Loucy (cell line): ENCODE measurements at regions not wholly inside any gene's neighbourhood (a gene's known extent, or its start where the extent isn't known, plus 50 kb on each side); places are given as distances from the start of the nearest gene placed in this dataset.

ENCODE experiments used
- H2AFZ ChIP-seq: fragments of 200-600 bp; sonication (generic); 2 replicates; pipeline ENCODE4 v1.6.0; 2016; ENCODE audit warnings: antibody characterized with exemption, mild to moderate bottlenecking, low read length, moderate library complexity
- H3F3A ChIP-seq: fragments of 200-600 bp; 2 replicates; pipeline ENCODE4 v1.6.0; 2016; ENCODE audit warnings: antibody characterized with exemption, low read depth, mild to moderate bottlenecking
- H3K27me3 ChIP-seq: fragments of 200-600 bp; sonication (generic); 2 replicates; pipeline ENCODE4 v1.6.1; 2014; ENCODE audit warnings: low read length, mild to moderate bottlenecking; ENCODE audit not compliant: insufficient read depth, poor library complexity, severe bottlenecking
- H3K36me3 ChIP-seq: fragments of 200-600 bp; sonication (generic); 2 replicates; pipeline ENCODE4 v1.6.1; 2016; ENCODE audit warnings: low read length; ENCODE audit not compliant: insufficient read depth
- H3K4me1 ChIP-seq: fragments of 200-600 bp; sonication (generic); 2 replicates; pipeline ENCODE4 v1.5.1; 2014; ENCODE audit warnings: low read length, mild to moderate bottlenecking; ENCODE audit not compliant: insufficient read depth, poor library complexity, severe bottlenecking
- H3K4me2 ChIP-seq: fragments of 200-600 bp; sonication (generic); 2 replicates; pipeline ENCODE4 v1.6.0; 2014; ENCODE audit warnings: antibody characterized with exemption, low read length, low read depth, mild to moderate bottlenecking; ENCODE audit not compliant: poor library complexity, severe bottlenecking
- H3K4me3 ChIP-seq: fragments of 200-600 bp; sonication (generic); 2 replicates; pipeline ENCODE4 v1.5.1; 2014; ENCODE audit warnings: low read length, mild to moderate bottlenecking, mixed read lengths; ENCODE audit not compliant: poor library complexity, severe bottlenecking
- H3K79me2 ChIP-seq: fragments of 200-600 bp; sonication (generic); 2 replicates; pipeline ENCODE4 v1.6.1; 2014; ENCODE audit warnings: low read length; ENCODE audit not compliant: insufficient read depth
- H3K9ac ChIP-seq: fragments of 200-600 bp; sonication (generic); 2 replicates; pipeline ENCODE4 v1.6.0; 2014; ENCODE audit warnings: mild to moderate bottlenecking, low read depth, low read length, moderate library complexity; ENCODE audit not compliant: poor library complexity, severe bottlenecking
- H3K9me2 ChIP-seq: fragments of 200-600 bp; sonication (generic); replicated peaks from 2 replicates; pipeline ENCODE4 v1.6.1; 2016; ENCODE audit warnings: low read depth, low read length, mixed read lengths
- H3K9me3 ChIP-seq: fragments of 200-600 bp; sonication (generic); 2 replicates; pipeline ENCODE4 v1.6.1; 2014; ENCODE audit warnings: mild to moderate bottlenecking, antibody characterized with exemption, low read length, low read depth; ENCODE audit not compliant: insufficient read depth
- H4K20me1 ChIP-seq: fragments of 200-600 bp; sonication (generic); 2 replicates; pipeline ENCODE4 v1.6.0; 2014; ENCODE audit warnings: antibody characterized with exemption, low read length, mild to moderate bottlenecking; ENCODE audit not compliant: insufficient read depth, poor library complexity, severe bottlenecking
- EZH2phosphoT487 ChIP-seq: fragments of 200-600 bp; IDR thresholded peaks from 2 replicates; pipeline ENCODE4 v1.6.1; 2018; ENCODE audit warnings: antibody characterized with exemption, mild to moderate bottlenecking, moderate library complexity, borderline replicate concordance
- TF ChIP-seq, protein P1 (sequence below): fragments of 200-600 bp; sonication (generic); conservative IDR thresholded peaks from 2 replicates; pipeline ENCODE4 v1.5.1; 2014; ENCODE audit warnings: mild to moderate bottlenecking, antibody characterized with exemption, low read length

DNA sequence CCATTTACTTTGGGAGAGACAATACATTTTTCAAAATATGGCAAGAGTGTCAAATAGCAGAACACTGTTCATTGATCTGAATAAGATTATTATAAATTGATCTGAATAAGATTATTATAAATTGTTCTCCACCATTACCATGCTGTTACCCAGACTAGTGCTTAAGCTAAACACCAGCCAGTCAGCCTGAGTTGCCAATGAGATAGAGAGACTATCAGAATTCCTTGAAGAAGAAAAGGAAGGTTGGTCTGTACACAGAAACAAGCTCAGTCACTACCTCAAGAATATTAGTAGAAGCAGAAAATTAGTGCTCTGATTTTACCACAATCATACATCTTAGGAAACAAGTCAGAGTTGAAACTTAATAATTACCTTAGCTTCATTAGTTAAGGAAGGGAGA lies 469.8 kb downstream of the FOXG1 start:
- Histone ChIP-seq H3K9me2 (no peaks in the 10 kb centered on the region), H3K9me3 (no peaks in the 10 kb centered on the region), H2AFZ (no peak overlapping the region), H3K79me2 (no peaks in the 10 kb centered on the region), H4K20me1 (no peaks in the 10 kb centered on the region), H3K9ac (no peak overlapping the region), H3K4me1 (no peaks in the 10 kb centered on the region), H3K4me3 (no peak overlapping the region), H3K36me3 (no peaks in the 10 kb centered on the region), H3K4me2 (no peak overlapping the region), H3K27me3 (no peaks in the 10 kb centered on the region), H3F3A (no peaks in the 10 kb centered on the region)
- TF ChIP-seq EZH2phosphoT487: no peak
- TF ChIP-seq, protein P1, sequence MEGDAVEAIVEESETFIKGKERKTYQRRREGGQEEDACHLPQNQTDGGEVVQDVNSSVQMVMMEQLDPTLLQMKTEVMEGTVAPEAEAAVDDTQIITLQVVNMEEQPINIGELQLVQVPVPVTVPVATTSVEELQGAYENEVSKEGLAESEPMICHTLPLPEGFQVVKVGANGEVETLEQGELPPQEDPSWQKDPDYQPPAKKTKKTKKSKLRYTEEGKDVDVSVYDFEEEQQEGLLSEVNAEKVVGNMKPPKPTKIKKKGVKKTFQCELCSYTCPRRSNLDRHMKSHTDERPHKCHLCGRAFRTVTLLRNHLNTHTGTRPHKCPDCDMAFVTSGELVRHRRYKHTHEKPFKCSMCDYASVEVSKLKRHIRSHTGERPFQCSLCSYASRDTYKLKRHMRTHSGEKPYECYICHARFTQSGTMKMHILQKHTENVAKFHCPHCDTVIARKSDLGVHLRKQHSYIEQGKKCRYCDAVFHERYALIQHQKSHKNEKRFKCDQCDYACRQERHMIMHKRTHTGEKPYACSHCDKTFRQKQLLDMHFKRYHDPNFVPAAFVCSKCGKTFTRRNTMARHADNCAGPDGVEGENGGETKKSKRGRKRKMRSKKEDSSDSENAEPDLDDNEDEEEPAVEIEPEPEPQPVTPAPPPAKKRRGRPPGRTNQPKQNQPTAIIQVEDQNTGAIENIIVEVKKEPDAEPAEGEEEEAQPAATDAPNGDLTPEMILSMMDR: no peak

DNA sequence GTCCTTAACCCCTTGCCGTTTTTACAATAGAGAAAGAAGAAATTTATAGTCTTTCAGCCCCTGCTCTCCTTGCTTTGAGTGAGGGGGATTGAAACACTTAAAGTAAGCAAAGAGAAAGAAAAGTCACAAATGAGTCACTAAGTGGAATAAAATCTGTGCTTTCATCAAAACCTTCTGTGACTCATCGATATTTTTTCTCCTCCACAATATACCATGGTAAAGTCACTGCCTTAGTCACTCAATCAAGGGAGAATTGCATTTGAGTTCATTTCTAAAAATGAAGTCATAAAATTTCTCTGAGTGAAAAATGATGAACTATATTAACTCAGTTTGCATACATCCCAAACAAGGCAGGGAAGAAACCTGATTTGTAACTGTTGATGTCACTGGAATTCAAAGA lies 470.3 kb downstream of the FOXG1 start:
- Histone ChIP-seq H3K9me3 (no peaks in the 10 kb centered on the region), H3K9me2 (no peaks in the 10 kb centered on the region), H2AFZ (no peak overlapping the region), H3F3A (no peaks in the 10 kb centered on the region), H3K4me1 (no peaks in the 10 kb centered on the region), H3K27me3 (no peaks in the 10 kb centered on the region), H3K4me3 (no peak overlapping the region), H3K79me2 (no peaks in the 10 kb centered on the region), H3K36me3 (no peaks in the 10 kb centered on the region), H4K20me1 (no peaks in the 10 kb centered on the region), H3K9ac (no peak overlapping the region), H3K4me2 (no peak overlapping the region)
- no peak for TF ChIP-seq EZH2phosphoT487
- TF ChIP-seq, protein P1: no peak

- no peaks in the 10 kb centered on the region for H3K36me3 ChIP-seq
- H4K20me1 ChIP-seq: no peaks in the 10 kb centered on the region
- no peaks in the 10 kb centered on the region for H3K79me2 ChIP-seq
- no peak overlapping the region for H2AFZ ChIP-seq
- no peaks in the 10 kb centered on the region; the same call in 1 of the 2 replicates for H3K9me3 ChIP-seq
- TF ChIP-seq, protein P1: no peak
- TF ChIP-seq EZH2phosphoT487: no peak
- H3K9ac ChIP-seq: no peak overlapping the region
- H3K27me3 ChIP-seq: no peaks in the 10 kb centered on the region
- H3F3A ChIP-seq: no peaks in the 10 kb centered on the region
- no peaks in the 10 kb centered on the region for H3K9me2 ChIP-seq
- H3K4me3 ChIP-seq: no peak overlapping the region
- H3K4me1 ChIP-seq: no peaks in the 10 kb centered on the region
- no peak overlapping the region for H3K4me2 ChIP-seq
These were observed 473.5 kb downstream of the FOXG1 start for GRCh38 chr14:29240066-29240465.
